Adrenal gland (tissue), 5 donors: ENCODE measurements at regions not wholly inside any gene's neighbourhood (a gene's known extent, or its start where the extent isn't known, plus 50 kb on each side); places are given as distances from the start of the nearest gene placed in this dataset.
"Not testable (repeated sequence)": the region's sequence is repeated elsewhere in the genome, so short reads cannot be mapped to it uniquely, and the experiment has no call there.

Experiments used
- CTCF ChIP-seq, 6 experiments: fragments of 450-650 bp in 4 of 6; fragments of 200-600 bp in 2 of 6; sonication (generic) in 1 of 6; IDR thresholded peaks; 1 replicate in 5 of 6; 2 replicates in 1 of 6; pipeline versions ENCODE4 v1.5.1 to v1.8.0; 2016 to 2021; ENCODE audit warnings: antibody characterized with exemption in 6 of 6, mild to moderate bottlenecking in 2 of 6, moderate library complexity in 1 of 6
- POLR2A ChIP-seq, 2 donors: fragments of 450-650 bp; IDR thresholded peaks; one replicate each; pipeline ENCODE4 v1.6.1; 2017; ENCODE audit warnings: antibody characterized with exemption in 2 of 2, mild to moderate bottlenecking in 2 of 2, moderate library complexity in 1 of 2
- donor health status: DM: no; HTN: no; CAD: no.

GRCh38 chr18:40119581-40119980 lies 1835.5 kb upstream of the PIK3C3 start:
- TF ChIP-seq POLR2A, CTCF (IDR thresholded peaks at IDR 0.05): not testable (repeated sequence)
